CD4-positive, alpha-beta T cell treated with Interleukin-2 at 100 ng/mL for 4 hours (primary cell): ENCODE measurements at regions not wholly inside any gene's neighbourhood (a gene's known extent, or its start where the extent isn't known, plus 50 kb on each side); places are given as distances from the start of the nearest gene placed in this dataset.

Experiments
- DNase-seq: peaks from one replicate; pipeline ENCODE4 v3.0.0-alpha.2; 2020; ENCODE audit warnings: low spot score

DNA sequence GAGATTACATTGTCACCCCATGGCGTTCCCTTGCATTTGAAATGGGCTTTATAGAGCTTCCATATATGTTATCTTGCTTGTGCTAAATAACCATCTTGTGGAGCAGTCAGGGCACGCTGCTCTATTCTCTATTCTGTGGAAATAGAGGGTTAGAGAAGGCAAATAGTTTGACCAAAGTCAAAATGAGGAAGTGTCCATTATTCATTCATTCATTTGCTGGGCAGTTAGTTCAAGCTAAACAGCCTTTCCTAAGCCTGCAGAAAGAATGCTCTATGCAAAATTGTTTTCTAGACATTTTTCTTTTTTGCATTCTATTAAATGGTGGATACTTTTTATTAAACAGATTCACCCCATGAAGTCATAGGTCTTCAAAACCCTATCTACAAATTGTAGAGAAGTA, 67.8 kb upstream of the ELAC2 start:
- no peak for DNase-seq

DNA sequence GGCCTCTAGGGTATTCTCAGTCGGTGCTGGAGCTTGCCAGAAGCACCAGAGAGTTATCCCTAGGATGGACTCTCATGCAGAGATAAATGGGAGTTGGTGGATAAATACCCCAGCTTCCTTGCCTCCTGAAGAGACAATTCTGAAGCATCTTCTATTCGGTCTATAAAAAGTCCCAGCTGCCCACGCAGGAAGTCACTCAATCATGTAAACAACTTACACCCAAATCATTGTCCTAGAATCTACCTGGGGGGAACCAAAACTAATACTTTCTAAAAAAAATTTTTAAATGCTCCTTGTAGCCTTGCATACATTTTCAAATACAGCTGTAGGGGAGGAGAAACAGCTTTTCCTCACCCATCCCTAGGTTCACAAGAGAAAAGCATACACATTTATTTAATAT, 66.6 kb upstream of the ELAC2 start:
- no peak for DNase-seq

DNA sequence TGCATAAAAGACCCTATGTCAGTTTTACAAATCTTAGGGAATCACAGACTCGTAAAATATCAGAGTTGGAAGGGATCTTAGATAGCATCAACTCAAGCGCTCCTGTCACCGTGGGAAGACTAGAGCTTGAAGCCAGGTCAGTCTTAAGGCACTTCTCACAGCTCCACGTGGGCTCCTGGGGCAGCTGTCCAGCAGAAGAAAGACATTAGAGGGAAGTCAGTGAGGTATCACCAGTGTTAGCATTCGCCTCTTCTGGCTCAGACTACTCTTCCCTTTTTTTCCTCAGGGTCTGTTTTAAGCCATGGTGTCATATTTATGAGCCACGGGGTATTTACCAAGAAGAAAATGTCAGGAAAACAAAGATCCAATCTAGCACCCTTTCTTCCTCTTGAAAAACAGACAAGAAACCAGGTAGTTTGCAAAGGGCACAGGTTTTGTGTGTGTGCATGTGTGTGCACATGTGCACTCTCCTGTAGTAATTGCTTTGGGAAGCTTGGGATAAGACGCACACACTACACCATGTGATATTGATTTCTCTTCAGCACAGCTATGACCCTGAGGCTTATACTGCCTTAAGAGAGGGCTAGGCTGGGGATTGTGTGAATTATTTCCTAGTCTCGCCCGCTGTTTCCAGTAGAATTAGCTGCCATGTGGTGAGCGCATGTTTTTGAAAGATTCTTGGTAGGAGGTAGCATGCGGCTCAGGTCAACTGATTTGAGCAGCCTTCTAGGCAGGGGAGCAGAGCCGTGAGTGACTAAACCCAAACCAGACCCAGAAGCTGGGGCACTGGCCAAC, 61.0 kb upstream of the ELAC2 start:
- DNase-seq: no peak

DNA sequence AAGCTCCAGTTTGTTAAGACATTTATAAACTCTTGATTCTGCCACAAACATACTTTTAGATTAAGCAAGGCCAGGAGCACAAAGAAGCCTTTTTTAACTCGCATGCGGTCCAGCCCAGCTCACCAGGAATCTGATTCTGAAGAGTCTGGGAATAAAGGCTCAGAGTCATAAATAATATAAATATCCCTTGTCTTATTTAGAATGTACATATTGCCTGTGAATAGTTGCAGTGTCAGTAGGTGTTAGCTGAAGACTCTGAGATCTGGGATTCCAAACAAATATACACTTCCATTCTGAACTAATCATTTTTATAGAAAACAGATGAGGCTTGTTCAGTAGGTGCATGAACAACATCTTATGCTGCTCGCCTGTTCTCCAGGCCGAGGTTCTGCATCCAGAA, 59.1 kb upstream of the ELAC2 start:
- DNase-seq: no peak

GRCh38 chr17:13074026-13074425, 56.2 kb upstream of the ELAC2 start:
- DNase-seq: no peak

DNA sequence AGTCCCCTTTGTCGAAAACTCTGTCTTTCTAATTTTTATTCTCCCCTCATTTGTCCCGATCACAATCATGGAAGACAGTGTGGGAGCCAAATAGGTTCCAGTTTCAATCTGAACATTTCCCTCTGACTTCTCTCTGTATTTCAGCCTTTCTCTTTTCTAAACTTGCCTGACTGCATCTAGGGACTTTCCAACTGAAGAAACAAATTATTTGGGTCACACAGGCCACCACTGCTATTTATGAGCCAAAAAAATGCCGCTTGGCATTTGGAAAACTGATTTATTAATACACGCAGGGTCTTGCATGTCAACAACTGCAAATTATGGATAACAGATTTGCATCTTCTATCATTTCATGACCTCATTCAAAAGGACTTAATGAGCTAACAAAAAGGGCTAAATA, 55.2 kb upstream of the ELAC2 start:
- DNase-seq: no peak

DNA sequence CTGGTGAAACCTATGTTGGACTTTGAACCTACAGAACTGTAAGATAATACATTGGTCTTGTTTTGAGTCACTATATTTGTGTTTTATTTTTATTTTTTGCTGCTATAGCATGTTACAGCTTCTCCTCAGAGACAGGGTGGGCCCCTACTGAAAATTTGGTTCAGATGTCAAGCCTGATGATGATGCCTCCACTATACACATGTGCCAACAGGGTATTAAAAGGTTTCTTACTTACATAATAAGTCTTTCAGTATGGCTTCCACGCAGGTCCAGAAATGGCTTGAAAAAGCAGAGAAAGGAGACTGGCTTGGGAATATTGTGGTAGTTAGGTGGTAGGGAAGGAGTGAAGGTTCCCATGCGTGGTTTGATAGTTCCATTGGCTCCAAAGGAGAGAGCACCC, 52.9 kb upstream of the ELAC2 start:
- DNase-seq: no peak

GRCh38 chr17:13067629-13068303, 49.9 kb upstream of the ELAC2 start:
- DNase-seq: no peak
